ENCODE measurements at regions not wholly inside any gene's neighbourhood (a gene's known extent, or its start where the extent isn't known, plus 50 kb on each side); places are given as distances from the start of the nearest gene placed in this dataset.
A peak's percentile ranks its signal among the peaks of the same experiment; 100 is the strongest.
"Not testable (repeated sequence)": the region's sequence is repeated elsewhere in the genome, so short reads cannot be mapped to it uniquely, and the experiment has no call there.

DNA sequence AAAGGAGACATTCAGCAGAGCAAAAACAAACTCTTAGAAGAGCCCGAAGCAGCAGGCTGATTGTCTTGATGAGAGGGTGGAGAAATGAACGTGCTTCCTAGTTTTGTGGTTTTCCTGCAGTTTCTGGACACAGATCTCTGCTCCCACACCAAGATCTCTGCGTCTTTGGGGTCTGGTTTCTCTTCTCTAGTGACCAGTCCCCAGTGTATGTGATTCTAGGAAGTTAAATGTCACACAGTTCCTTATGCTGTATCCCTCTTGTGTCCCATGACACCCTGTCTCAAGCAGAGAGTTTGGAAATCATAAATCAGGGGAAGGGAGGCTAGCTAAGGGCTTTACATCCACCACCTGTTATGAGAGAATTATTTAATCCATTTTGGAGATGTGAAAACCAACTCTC lies 55.4 kb upstream of the KLF14 start:
- no peak for DNase-seq (ENCODE audit: low read depth)

DNA sequence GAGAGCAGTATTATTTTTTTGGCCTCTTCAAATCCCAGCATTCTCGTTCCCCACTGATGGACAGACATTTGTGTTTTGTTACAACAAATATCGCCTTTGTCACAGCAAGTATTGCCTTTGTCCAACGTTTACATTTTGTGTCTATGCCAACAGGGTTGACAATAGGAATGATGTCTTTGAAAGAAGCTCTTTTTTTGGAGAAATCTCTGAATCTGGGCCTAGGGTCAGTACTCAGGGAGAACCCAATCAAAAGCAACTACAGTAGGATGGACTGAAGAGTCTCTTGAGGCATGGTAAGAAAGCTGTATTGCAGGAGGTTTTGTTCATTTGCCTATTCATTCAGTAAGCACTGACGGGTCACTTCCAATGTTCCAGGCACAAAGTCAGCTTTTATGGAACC lies 57.7 kb upstream of the KLF14 start:
- no peak for DNase-seq (ENCODE audit: low read depth)

DNA sequence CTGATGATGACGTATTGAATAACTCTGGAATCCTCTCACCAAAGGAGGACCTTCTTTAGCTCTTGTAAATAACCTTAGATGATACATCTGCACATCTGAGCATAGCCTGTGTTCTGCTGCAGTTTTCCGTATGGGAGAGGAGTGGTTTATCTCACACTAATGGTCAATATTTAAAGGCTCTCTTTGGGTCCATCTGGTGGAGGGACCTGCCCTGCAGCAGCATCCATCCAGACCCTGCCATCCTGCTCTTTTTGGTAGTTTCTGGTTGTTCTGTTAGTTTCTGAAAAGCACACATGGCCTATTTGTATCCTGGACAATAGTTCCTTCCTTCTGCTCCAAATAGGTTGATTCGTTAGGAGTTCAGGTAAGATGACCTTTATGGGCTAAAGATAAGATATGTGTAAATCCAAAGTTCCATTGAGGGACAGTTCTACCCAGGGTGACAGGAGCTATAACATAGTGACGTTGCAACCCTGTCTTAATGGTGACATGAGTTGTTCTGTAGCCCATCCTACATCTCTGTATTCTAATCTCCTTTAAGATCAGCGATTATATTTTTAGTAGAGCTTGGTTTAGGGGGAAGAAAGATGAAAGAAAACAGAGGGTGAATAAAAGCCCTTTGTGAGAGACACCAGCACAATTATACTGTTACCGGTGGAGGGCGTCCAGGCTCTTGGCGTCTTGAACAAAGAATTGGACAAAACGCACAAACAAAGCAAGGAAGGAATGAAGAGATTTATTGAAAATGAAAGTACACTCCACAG lies 60.0 kb upstream of the KLF14 start:
- DNase-seq (ENCODE audit: low read depth) = peak; percentile 8

DNA sequence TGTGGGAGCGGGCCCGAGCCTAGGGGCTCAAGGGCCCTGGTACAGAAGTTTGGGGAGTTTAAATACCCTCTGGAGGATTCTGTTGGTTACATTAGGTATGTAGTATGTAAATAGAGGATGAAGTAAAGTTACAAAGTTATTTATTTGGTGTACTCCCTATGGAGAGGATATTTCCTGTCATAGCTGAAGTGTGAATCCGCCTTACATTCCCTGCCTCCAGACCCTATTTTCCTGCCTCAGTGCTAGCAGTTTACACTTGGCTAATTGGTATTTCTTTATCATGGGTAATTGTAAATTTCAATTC lies 60.6 kb upstream of the KLF14 start:
- DNase-seq (ENCODE audit: low read depth) = no peak

DNA sequence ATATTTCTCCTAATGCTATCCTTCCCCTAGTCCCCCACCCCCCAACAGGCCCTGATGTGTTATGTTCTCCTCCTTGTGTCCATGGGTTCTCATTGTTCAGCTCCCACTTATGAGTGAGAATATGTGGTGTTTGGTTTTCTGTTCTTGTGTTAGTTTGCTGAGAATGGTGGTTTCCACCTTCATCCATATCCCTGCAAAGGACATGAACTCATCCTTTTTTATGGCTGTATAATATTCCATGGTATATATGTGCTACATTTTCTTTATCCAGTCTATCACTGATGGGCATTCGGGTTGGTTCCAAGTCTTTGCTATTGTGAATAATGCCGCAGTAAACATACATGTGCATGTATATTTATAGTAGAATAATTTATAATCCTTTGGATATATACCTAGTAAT lies 62.4 kb upstream of the KLF14 start:
- DNase-seq (ENCODE audit: low read depth) = not testable (repeated sequence)

DNA sequence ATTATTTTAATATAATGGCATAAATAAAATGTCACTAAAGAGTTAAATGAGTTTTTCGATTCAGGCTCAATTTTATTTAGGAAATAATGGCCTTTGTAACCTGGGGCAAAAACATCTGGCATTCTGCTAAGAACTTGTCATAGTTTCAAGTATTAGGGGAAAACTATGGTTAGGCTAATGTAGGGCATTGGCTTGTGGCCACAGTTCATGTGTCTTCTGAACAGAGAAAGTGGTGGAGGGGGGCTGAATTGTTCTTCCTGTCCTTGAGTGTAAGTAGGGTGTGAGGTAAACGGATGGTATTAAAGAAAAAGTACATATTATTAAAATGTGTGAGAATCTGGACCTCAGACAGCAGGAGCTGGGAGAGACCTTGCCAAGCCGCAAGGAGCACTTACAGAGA lies 69.1 kb upstream of the KLF14 start:
- DNase-seq (ENCODE audit: low read depth) = no peak

DNA sequence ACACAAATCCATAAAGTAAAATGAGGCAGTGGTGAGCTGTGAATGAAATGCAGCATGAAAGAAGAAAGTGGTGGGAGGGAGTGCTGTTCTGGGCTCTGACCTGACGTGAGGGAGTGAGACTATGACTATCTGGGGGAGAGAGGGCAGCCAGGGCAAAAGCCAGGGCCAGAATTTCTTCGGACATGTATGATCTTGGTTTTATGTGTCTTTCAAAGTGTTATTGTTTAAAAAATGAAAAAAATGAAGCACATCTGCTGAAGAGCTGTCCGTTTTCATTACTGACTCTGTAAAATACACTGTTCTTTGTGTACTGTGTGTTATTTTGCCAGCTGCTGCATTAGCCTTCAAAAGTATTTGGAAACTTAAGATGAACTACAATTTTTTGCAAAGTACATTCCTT lies 70.2 kb upstream of the KLF14 start:
- no peak for DNase-seq (ENCODE audit: low read depth)

DNA sequence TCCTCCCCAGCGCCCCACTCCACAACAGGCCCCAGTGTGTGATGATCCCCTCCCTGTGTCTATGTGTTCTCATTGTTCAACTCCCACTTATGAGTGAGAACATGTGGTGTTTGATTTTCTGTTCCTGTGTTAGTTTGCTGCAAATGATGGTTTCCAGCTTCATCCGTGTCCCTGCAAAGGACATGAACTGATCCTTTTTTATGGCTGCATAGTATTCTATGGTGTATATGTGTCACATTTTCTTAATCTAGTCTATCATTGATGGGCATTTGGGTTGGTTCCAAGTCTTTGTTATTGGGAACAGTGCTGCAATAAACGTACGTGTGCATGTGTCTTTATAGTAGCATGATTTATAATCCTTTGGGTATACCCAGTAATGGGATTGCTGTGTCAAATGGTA lies 78.8 kb upstream of the KLF14 start:
- DNase-seq (ENCODE audit: low read depth) = not testable (repeated sequence)

DNA sequence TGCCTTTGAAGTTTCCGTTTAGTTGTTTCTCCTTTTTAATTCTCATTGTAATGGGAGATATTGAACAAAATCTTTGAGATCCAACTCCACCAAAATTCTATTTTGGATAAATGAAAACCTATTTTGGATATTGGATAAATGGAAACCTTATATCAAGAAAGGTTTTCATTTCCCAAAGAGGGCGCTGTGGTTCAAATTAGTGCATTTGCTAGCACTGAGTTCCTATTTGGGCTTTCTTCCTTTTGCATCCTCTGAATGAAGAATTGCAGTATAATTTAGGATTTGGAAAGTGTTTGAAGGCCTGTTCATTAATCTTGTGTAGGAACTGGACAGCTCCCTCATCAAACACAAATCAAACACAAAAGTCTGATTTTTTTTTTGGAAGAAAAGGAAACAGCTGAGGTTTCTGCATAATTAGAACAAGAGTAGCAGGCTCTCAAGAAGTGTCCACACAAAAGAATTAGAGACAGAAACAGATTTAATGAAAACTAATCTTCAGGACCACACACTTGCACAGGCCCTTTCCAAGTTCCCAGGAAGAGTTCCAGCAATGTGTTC lies 80.8 kb upstream of the KLF14 start:
- peak; percentile 23 for DNase-seq (ENCODE audit: low read depth)

DNA sequence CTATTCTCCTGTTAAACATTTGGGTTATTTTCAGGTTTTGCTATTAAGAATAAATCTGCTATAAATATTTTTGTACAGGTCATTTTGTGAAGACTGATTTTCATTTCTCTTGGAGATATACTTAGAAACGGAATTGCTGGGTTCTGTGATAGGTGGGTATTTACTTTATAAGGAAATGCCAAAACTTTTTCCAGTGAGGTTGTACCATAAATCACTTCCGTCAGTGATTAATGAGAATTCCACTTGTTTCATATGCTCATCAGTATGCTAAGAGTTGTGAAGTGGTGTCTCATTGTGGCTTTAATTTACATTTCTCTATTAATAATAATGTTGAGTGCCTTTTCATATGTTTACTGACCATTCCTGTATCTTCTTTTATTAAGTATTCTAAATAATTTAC lies 84.0 kb upstream of the KLF14 start:
- DNase-seq (ENCODE audit: low read depth) = no peak

DNA sequence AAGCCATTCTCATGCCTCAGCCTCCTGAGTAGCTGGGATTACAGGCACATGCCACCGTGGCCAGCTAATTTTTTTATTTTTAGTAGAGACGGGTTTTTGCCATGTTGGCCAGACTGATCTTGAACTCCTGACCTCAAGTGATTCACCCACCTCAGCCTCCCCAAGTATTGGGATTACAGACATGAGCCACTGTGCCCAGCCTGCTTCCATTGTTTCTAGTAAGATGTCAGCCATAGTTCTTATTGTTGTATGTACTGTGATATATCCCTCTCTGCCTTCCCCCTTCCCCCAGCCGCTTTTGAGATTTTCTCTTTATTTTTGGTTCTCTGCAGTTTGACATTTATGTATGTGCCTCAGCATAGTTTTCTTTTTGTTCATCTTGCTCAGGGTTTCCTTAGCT lies 87.9 kb upstream of the KLF14 start:
- DNase-seq (ENCODE audit: low read depth) = no peak

DNA sequence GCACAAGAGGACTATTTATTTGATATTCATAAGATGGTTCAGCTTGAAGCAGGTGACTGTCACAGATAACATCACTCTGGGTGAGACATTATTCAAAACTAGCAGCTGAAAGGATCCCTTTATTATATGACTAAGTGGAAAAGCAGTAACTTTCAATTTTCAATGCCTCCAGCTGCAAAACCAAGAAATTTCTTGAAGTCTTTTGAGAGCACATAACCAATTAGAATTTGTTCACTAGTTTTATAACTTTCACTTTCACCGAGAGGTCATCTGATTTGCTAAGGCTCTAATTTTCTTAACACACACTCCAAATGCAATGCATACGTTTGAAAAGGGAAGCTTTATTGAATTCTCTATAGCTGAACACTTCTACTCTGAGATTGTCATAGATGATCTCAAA lies 88.6 kb upstream of the KLF14 start:
- no peak for DNase-seq (ENCODE audit: low read depth)

DNA sequence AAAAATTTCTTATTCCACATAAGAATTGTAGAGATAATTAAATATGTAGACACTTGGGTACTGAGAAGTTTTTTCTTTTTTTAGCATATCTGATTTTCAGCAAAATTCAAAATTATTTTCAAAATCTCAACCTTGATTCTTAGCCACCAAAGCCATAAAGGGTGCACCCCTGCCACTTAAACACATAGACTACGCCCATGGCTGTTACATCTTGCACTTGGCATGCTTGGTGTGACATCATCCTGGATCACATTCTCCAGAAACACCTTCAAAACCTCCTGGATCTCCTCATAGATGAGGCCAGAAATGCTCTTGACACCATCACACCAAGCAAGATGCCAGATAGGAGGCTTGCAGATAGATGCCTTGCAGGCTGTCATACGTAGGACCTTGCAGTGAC lies 89.1 kb upstream of the KLF14 start:
- DNase-seq (ENCODE audit: low read depth) = no peak

DNA sequence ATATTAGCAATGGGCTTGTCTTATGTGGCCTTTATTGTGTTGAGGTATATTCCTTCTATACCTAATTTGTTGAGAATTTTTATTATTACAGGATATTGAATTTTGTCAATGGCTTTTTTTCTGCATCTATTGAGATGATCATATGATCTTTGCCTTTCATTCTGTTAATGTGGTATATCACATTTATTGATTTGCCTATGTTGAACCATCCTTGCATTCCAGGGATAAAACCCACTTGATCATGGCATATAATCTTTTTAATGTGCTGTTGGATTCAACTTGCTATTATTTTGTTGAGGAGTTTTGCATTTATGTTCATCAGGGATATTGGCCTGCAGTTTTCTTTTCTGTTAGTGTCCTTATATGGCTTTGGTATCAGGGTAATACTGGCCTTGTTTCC lies 91.8 kb upstream of the KLF14 start:
- no peak for DNase-seq (ENCODE audit: low read depth)

DNA sequence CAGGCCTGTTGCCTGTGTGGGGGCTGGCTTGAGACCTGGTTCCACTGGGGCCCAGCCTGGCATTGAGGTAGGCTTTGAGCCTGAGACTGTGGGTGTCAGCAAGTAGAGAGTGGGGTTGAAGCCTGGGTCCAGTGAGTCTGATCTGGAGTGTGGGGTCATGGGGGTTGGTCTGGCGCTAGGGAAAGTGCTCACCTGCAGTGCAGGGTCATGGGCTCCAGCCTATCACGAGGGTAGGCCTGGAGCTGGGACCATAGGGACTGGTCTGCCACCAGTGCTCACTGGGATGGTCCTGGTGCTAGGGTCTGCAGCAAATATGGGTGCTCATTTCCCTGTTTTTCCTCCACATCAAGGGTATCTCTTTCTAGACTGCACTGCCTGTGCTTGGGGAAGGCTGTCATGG lies 95.4 kb upstream of the KLF14 start:
- DNase-seq (ENCODE audit: low read depth) = no peak

DNA sequence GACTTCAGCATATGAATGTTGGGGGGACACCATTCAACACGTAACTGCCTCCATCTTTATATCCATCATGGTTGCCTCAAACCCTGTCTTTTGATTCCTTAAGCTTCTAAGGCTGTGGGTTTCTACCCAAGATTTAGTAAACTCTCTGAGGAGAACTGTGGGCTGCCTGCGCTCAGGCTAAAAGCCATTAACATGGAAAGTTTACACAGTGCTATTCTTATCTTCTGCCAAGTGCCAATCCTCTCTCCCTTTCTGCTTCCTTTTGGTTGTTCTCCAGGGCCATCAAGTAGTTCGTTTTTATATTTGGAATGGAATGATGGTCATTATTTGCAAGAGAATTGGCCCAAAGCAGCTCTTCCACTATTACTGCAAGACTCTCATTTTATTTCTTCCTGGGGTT lies 97.3 kb upstream of the KLF14 start:
- no peak for DNase-seq (ENCODE audit: low read depth)

DNA sequence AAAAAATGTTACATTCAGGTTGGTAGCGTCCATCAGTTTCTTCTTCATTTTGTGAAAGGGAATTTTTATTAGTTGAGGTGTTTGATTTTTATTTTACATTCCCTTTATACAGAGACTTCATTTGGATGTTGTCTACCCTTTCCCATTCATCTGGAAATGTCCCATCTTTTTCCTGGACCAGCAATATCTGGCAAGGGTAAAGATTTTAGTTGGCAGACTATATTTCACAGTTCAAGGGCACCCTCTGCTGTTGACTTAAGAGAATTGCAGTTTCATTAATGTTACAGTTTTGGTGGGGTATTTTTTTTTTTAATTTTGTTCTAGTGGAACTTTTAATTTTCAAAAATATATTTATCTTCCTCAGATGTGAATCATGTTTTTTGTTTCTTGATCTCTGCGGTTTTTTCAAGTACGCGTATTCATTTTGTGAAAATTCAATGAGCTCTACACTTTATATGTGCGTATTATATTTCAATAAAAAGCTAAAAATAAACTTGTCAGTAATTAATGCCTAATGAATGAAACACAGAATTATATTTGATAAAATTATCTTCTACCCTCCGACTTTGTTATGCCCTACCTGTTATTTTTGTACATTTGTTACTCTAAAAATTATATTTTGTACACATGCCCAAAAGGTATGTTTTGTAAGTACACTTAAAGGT lies 97.9 kb upstream of the KLF14 start:
- peak; percentile 66 for DNase-seq (ENCODE audit: low read depth)

DNA sequence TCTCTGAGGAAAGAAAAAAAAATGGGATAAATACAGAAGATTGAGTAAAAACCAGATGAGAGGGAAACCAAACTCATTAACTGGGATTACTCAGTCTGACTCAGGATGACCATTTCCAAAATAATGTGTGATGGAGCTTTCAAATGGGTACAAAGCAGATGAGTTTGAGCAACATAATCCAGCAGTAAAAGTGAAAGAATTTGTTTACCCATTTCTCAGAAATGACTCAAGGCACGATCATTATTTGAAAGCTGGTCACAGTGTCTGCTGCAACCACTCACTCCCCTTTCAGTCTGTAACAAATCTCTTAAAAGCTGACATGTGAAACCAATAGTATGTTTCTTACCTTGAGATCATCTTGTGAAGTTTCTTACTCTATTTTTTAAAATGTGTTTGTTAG lies 104.7 kb upstream of the KLF14 start:
- peak; percentile 75 for DNase-seq (ENCODE audit: low read depth)

DNA sequence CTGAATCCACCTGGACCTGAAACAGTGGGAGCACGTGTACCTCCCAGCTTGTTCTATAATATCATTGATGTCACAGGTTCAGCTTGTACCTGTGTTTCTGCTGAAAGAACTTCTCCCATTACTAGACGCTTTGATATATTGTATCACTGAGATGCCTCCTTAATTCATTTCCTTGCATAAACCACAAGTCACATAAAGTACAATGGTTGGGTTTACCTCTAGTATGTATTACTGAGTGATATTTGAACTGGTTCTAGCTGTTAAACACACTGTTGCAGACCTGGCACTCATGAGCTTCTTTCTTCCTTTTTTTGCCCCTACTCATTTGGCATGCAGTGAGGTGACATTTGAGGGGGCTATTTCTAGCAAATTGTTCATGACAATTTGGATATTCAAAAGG lies 106.6 kb upstream of the KLF14 start:
- no peak for DNase-seq (ENCODE audit: low read depth)

DNA sequence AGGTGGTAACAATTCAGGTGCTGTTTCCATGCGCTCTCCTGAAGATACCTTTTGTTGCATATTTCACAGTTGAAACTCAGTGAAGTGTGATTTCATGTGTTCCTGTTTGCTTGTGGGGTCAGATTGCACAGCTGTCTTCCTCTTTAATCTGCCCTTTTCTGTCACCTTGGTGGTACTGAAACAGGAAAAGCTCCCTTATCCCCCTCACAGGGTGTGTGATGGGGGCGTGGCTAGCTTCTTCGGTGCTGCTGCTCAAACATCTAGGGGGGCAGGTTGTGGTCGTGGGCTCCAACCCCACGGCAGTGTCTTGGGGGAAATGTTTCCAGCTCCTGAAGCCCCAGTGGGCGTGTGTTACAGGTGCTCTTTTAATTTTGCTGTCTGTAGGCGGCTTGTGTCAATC lies 107.4 kb upstream of the KLF14 start:
- no peak for DNase-seq (ENCODE audit: low read depth)

DNA sequence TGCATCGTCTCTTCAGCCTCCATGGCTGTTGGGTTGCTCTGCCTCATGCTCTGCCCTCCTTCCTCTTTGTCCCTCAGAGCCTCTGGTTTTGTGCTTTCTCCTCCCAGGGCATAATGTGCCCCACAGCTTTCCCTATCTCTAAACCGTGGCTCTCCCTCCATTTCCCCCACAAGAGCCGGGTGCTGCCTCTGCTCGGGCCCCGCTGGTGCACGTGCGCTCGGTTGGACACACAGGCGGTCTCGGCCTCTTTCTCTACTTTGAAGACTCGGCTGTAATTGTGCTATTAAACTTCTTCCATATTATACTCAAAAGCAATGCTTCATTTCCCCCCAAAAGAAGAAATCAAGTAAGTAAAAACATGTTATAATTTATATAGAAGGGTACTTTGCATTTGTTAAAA lies 109.7 kb upstream of the KLF14 start:
- no peak for DNase-seq (ENCODE audit: low read depth)

DNA sequence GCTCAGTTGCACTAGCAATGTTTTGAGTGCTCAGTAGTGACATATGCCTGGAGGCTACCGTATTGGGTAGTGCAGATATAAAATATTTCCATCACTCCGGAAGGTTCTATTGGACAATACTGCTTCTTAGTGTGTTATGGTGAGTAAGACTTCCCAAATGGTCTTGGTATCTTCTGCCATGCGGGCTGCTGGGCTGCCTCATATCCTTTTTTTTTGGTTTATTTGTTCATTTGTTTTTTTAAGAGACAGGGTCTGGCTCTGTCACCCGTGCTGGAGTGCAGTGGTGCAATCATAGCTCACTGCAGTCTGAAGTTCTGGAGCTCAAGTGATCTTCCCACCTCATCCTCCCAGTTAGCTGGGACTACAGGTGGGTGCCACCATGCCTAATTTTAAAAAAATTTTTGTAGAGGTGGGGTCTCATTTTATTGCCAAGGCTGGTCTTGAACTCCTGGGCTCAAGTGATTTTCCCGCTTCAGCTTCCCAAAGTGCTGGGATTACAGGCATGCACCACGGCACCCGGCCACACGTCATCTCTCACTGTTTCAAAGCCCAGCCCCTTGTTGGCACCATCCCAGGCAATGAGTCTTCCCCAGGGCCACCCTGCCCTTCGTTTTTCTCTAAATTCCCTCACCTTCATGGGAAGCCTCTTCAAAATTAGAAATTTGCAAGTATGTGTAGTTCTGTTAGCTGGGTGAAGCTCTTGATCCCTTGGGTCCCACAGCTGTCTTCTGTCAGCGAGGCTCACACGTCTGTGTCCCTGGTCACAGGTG lies 111.0 kb upstream of the KLF14 start:
- peak; percentile 48 for DNase-seq (ENCODE audit: low read depth)

DNA sequence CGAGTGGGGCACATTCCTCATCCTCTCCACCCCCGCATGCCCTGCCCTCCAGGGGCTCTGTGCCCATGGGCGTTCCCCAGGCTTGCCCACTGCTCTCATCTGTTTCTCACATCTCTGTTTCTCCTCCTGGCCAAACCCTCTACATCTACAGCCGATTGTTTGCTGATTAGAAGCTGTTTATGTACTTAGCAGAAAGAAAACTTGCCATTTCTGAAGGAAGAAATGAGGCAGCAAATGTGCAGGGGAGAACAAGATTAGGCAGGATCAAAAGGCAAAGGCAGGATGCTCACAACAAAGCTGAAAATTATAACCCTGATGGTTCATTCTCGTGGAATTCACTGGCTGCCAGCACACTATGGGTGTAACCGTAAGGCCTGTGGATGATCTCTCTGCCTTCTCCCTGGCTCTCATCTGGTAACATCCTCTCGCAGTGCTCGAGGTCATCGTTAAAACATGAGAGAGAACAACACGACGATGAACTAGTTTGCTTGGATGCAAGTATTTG lies 111.6 kb upstream of the KLF14 start:
- DNase-seq (ENCODE audit: low read depth) = peak; percentile 79
